Naive thymus-derived CD4-positive, alpha-beta T cell (primary cell): ENCODE measurements at regions not wholly inside any gene's neighbourhood (a gene's known extent, or its start where the extent isn't known, plus 50 kb on each side); places are given as distances from the start of the nearest gene placed in this dataset.

ENCODE experiments used
- ATAC-seq: fragments of 150-1000 bp; cut with Tn5 transposase; 2 replicates; pipeline ENCODE4 v1.10.0; 2021; ENCODE audit warnings: mild to moderate bottlenecking, moderate library complexity
- CTCF ChIA-PET: fragments of 350-600 bp; sonication (Branson Sonifier 250); formaldehyde crosslinking; loops from one replicate; lab custom pipeline; 2021; ENCODE audit warnings: antibody characterized with exemption; lab: Charles Lee
- POLR2A ChIA-PET: fragments of 350-600 bp; sonication (Branson Sonifier 250); formaldehyde crosslinking; loops from one replicate; lab custom pipeline; 2021; ENCODE audit warnings: antibody characterized with exemption, inconsistent platforms; lab: Charles Lee
- DNase-seq, 9 donors: peaks; one replicate each; pipeline versions ENCODE4 v3.0.0 to v3.0.0-alpha.2; 2020 to 2022; ENCODE audit warnings: mixed read lengths in 1 of 9
- H3K27ac ChIP-seq: one replicate; pipeline ENCODE4 v1.7.0; 2013; ENCODE audit warnings: mild to moderate bottlenecking, low read depth, low read length, moderate library complexity
- H3K27me3 ChIP-seq, 2 donors: one replicate each; pipeline ENCODE4 v1.7.0; 2013; ENCODE audit warnings: low read length in 2 of 2, mild to moderate bottlenecking in 2 of 2, moderate library complexity in 2 of 2; ENCODE audit not compliant: control insufficient read depth in 2 of 2, insufficient read depth in 2 of 2
- H3K36me3 ChIP-seq, 3 experiments: 1 replicate in 2 of 3; 2 replicates in 1 of 3; pipeline ENCODE4 v1.7.0; 2013; ENCODE audit warnings: low read length in 3 of 3, mild to moderate bottlenecking in 3 of 3, moderate library complexity in 1 of 3; ENCODE audit not compliant: insufficient read depth in 3 of 3, control insufficient read depth in 2 of 3
- H3K4me1 ChIP-seq, 2 donors: one replicate each; pipeline ENCODE4 v1.7.0; 2013; ENCODE audit warnings: low read length in 2 of 2, mild to moderate bottlenecking in 2 of 2, moderate library complexity in 1 of 2; ENCODE audit not compliant: control insufficient read depth in 2 of 2, insufficient read depth in 2 of 2
- H3K4me3 ChIP-seq: 2 replicates; pipeline ENCODE4 v1.7.0; 2013; ENCODE audit warnings: mild to moderate bottlenecking, low read length
- H3K9me3 ChIP-seq, 3 experiments: 1 replicate in 2 of 3; 2 replicates in 1 of 3; pipeline ENCODE4 v1.7.0; 2013; ENCODE audit warnings: low read length in 3 of 3; ENCODE audit not compliant: control insufficient read depth in 2 of 3
- H3K27ac Mint-ChIP-seq, 9 donors: one replicate each; pipeline ENCODE4 v1.8.0; 2020 to 2022; ENCODE audit warnings: mixed read lengths in 9 of 9, mild to moderate bottlenecking in 8 of 9, moderate library complexity in 5 of 9, inconsistent platforms in 2 of 9
- H3K27me3 Mint-ChIP-seq, 5 donors: one replicate each; pipeline ENCODE4 v1.8.0; 2021 to 2022; ENCODE audit warnings: mixed read lengths in 5 of 5, mild to moderate bottlenecking in 1 of 5
- H3K36me3 Mint-ChIP-seq, 5 donors: one replicate each; pipeline ENCODE4 v1.8.0; 2020 to 2022; ENCODE audit warnings: mixed read lengths in 5 of 5, mild to moderate bottlenecking in 3 of 5, inconsistent platforms in 1 of 5
- H3K4me1 Mint-ChIP-seq, 7 donors: one replicate each; pipeline ENCODE4 v1.8.0; 2020 to 2022; ENCODE audit warnings: mixed read lengths in 7 of 7, mild to moderate bottlenecking in 3 of 7, inconsistent platforms in 1 of 7
- H3K4me3 Mint-ChIP-seq, 10 donors: one replicate each; pipeline ENCODE4 v1.8.0; 2020 to 2022; ENCODE audit warnings: mild to moderate bottlenecking in 10 of 10, mixed read lengths in 10 of 10, moderate library complexity in 6 of 10, inconsistent platforms in 2 of 10
- H3K9me3 Mint-ChIP-seq, 11 donors: one replicate each; pipeline ENCODE4 v1.8.0; 2020 to 2022; ENCODE audit warnings: mixed read lengths in 11 of 11, mild to moderate bottlenecking in 4 of 11, inconsistent platforms in 1 of 11, moderate library complexity in 1 of 11
- intact Hi-C, 2 donors: fragments of 100-400 bp; cut with micrococcal nuclease; formaldehyde crosslinking; loops; one replicate each; pipeline ENCODE4 v1.15.1; 2023

DNA sequence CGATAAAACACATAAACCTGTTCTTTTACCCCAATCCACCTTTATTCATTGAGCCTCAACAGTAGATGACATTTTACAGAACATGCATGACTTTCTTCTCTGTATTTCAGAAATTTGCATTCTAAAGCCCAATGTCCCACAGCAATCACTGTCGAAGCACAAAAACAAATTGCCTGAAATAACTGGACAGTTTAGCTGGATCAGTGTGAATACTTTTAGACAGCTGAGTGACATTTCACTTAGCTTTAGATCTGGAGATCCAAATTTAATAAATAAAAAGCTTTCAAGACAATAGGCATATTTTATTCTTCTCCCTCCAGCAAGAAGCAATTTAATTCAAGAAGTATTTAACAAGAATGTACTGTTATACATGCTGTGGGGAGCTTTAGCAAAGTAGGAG, 109.1 kb upstream of the FSCB start:
- no peak for DNase-seq
- H3K9me3 Mint-ChIP-seq, result peaks cover 0 to 2% (median 0%) of the 10 kb centered on the region in 11 donors
- no peak overlapping the region for H3K27ac ChIP-seq
- intact Hi-C loops, result no loop called here
- no peaks in the 10 kb centered on the region for H3K4me1 Mint-ChIP-seq
- H3K4me3 ChIP-seq, result no peak overlapping the region
- no peaks in the 10 kb centered on the region for H3K9me3 ChIP-seq
- H3K36me3 Mint-ChIP-seq, result no peaks in the 10 kb centered on the region
- H3K4me3 Mint-ChIP-seq, result no peak overlapping the region
- ATAC-seq, result no peak
- H3K27me3 ChIP-seq, result no peaks in the 10 kb centered on the region
- H3K4me1 ChIP-seq, result no peaks in the 10 kb centered on the region
- H3K27me3 Mint-ChIP-seq, result peaks cover 0 to 17% (median 3%) of the 10 kb centered on the region in 5 donors
- POLR2A ChIA-PET, result no interaction called here
- H3K36me3 ChIP-seq, result no peaks in the 10 kb centered on the region
- CTCF ChIA-PET, result no interaction called here
- no peak overlapping the region for H3K27ac Mint-ChIP-seq

GRCh38 chr14:44613061-44613712, 106.1 kb upstream of the FSCB start:
- ATAC-seq, result no peak

GRCh38 chr14:44612002-44612401, 104.9 kb upstream of the FSCB start:
- Mint-ChIP-seq H3K36me3 (no peaks in the 10 kb centered on the region), H3K27me3 (peaks cover 0 to 4% (median 3%) of the 10 kb centered on the region in 5 donors), H3K4me3 (no peak overlapping the region), H3K4me1 (no peaks in the 10 kb centered on the region), H3K9me3 (peaks cover 0 to 3% (median 0%) of the 10 kb centered on the region in 11 donors), H3K27ac (no peak overlapping the region)
- no peak overlapping the region for H3K27ac ChIP-seq
- no peaks in the 10 kb centered on the region for H3K36me3 ChIP-seq
- CTCF ChIA-PET, result no interaction called here
- intact Hi-C loops, result no loop called here
- DNase-seq, result no peak
- no peaks in the 10 kb centered on the region for H3K4me1 ChIP-seq
- H3K9me3 ChIP-seq, result no peaks in the 10 kb centered on the region
- POLR2A ChIA-PET, result no interaction called here
- no peaks in the 10 kb centered on the region for H3K27me3 ChIP-seq
- H3K4me3 ChIP-seq, result no peak overlapping the region
- ATAC-seq, result no peak

More at GRCh38 chr14:44613061-44613712, 106.1 kb upstream of the FSCB start:
- Histone ChIP-seq H3K36me3 (no peaks in the 10 kb centered on the region), H3K4me3 (no peak overlapping the region), H3K27me3 (no peaks in the 10 kb centered on the region), H3K27ac (no peak overlapping the region), H3K9me3 (no peaks in the 10 kb centered on the region), H3K4me1 (no peaks in the 10 kb centered on the region)
- POLR2A ChIA-PET, result no interaction called here
- H3K4me3 Mint-ChIP-seq, result no peak overlapping the region
- no peaks in the 10 kb centered on the region for H3K4me1 Mint-ChIP-seq
- intact Hi-C loops, result no loop called here
- H3K36me3 Mint-ChIP-seq, result no peaks in the 10 kb centered on the region
- CTCF ChIA-PET, result no interaction called here
- DNase-seq, result no peak
- H3K27ac Mint-ChIP-seq, result no peak overlapping the region
- peaks cover 0 to 10% (median 0%) of the 10 kb centered on the region in 5 donors for H3K27me3 Mint-ChIP-seq
- H3K9me3 Mint-ChIP-seq, result peaks cover 0 to 3% (median 0%) of the 10 kb centered on the region in 11 donors

DNA sequence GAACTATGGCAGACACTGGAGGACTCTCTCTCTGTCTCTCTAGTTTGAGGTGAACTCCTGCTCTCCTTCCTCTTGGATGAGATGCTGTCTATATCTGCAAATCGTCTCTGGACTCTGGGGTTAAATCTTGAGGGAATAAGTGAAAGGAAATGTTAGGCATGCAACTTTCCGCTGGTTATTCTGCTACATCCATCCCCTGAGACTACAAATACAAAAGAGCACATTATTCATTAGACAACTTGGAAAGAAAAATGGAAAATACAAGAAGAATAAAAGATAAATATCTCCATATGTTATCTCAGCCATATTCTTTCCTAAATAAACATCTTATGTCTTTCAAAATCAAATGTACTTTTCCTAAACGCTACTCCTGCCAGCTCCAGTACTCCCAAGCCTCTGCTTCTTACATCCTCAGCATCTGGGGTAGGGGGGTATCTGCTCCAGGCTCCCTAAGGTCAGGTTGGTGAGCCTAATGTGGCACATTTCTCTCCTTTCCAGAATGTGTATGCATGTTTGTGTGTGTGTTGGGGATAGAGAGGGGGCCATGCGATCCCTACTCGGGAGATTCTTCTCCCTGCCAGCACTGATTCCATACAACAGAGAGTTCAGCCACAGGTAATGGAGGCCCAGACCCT, 102.9 kb upstream of the FSCB start:
- H3K27me3 Mint-ChIP-seq, result peaks cover 0 to 4% (median 4%) of the 10 kb centered on the region in 5 donors
- DNase-seq (no peak), ATAC-seq (no peak)
- H3K4me3 ChIP-seq, result no peak overlapping the region
- no peak overlapping the region for H3K27ac ChIP-seq
- no peaks in the 10 kb centered on the region for H3K36me3 ChIP-seq
- H3K27me3 ChIP-seq, result no peaks in the 10 kb centered on the region
- H3K27ac Mint-ChIP-seq, result no peak overlapping the region
- peaks cover 0 to 9% (median under 1%) of the 10 kb centered on the region in 11 donors for H3K9me3 Mint-ChIP-seq
- intact Hi-C loops, result no loop called here
- POLR2A ChIA-PET, result no interaction called here
- no peaks in the 10 kb centered on the region for H3K9me3 ChIP-seq
- CTCF ChIA-PET, result no interaction called here
- H3K36me3 Mint-ChIP-seq, result no peaks in the 10 kb centered on the region
- H3K4me1 ChIP-seq, result no peaks in the 10 kb centered on the region
- no peak overlapping the region for H3K4me3 Mint-ChIP-seq
- no peaks in the 10 kb centered on the region for H3K4me1 Mint-ChIP-seq

GRCh38 chr14:44609201-44609600, 102.1 kb upstream of the FSCB start:
- Histone ChIP-seq H3K27me3 (no peaks in the 10 kb centered on the region), H3K4me1 (no peaks in the 10 kb centered on the region), H3K4me3 (no peak overlapping the region), H3K9me3 (no peaks in the 10 kb centered on the region), H3K27ac (no peak overlapping the region), H3K36me3 (no peaks in the 10 kb centered on the region)
- Mint-ChIP-seq H3K27ac (no peak overlapping the region), H3K4me3 (no peak overlapping the region), H3K27me3 (peaks cover 0 to 4% (median 4%) of the 10 kb centered on the region in 5 donors), H3K9me3 (peaks cover 0 to 9% (median 0%) of the 10 kb centered on the region in 11 donors), H3K4me1 (no peaks in the 10 kb centered on the region), H3K36me3 (no peaks in the 10 kb centered on the region)
- intact Hi-C loops, result no loop called here
- CTCF ChIA-PET, result no interaction called here
- DNase-seq (no peak), ATAC-seq (no peak)
- POLR2A ChIA-PET, result no interaction called here

DNA sequence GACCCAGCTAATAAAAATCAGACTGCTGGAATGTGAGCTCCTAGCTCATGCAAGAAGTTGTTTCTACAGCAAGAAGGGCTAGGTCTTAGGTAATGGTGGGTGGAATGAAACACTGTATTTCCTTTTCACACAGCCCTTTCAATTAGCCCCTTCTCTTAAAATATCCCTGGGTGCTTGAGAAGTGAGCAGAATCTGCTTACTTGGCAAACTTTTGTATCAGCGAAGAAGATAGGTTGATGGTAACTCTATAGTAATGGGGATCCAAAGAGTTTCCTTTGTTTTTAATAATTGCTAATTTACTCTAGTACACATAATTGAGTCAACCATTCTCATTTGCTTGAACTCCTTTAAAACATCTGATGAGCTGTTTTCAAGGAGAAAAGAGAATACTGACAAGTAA, 100.6 kb upstream of the FSCB start:
- no peak overlapping the region for H3K4me3 Mint-ChIP-seq
- Histone ChIP-seq H3K9me3 (no peaks in the 10 kb centered on the region), H3K27ac (no peak overlapping the region), H3K4me3 (no peak overlapping the region), H3K4me1 (no peaks in the 10 kb centered on the region), H3K36me3 (no peaks in the 10 kb centered on the region), H3K27me3 (no peaks in the 10 kb centered on the region)
- DNase-seq (no peak), ATAC-seq (no peak)
- H3K27ac Mint-ChIP-seq, result no peak overlapping the region
- intact Hi-C loops, result no loop called here
- peaks cover 0 to 4% (median 4%) of the 10 kb centered on the region in 5 donors for H3K27me3 Mint-ChIP-seq
- no peaks in the 10 kb centered on the region for H3K36me3 Mint-ChIP-seq
- peaks cover 0 to 9% (median 2%) of the 10 kb centered on the region in 11 donors for H3K9me3 Mint-ChIP-seq
- H3K4me1 Mint-ChIP-seq, result no peaks in the 10 kb centered on the region
- CTCF ChIA-PET, result no interaction called here
- POLR2A ChIA-PET, result no interaction called here

DNA sequence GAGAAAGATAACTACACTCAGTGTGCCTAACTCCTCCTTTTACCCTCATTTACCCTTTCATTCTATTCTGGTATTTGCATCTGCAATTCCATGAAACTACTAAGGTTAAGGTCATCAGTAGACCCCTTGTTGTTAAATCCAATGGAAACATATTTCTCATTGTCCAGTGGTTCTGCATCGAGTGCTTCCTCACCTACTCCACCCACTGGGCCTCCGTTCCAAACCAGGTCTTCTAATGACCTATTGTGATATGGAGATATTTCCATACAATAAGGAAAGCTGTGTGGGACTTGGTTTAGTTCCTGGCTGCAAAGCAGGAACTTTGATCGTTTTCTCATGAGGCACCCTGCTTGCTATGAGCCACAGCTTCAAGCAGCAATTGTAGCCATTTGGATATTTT, 99.5 kb upstream of the FSCB start:
- Histone ChIP-seq H3K9me3 (no peaks in the 10 kb centered on the region), H3K4me1 (no peaks in the 10 kb centered on the region), H3K27ac (no peak overlapping the region), H3K36me3 (no peaks in the 10 kb centered on the region), H3K27me3 (no peaks in the 10 kb centered on the region), H3K4me3 (no peak overlapping the region)
- no peaks in the 10 kb centered on the region for H3K36me3 Mint-ChIP-seq
- no peaks in the 10 kb centered on the region for H3K4me1 Mint-ChIP-seq
- CTCF ChIA-PET, result no interaction called here
- no peak overlapping the region for H3K4me3 Mint-ChIP-seq
- intact Hi-C loops, result no loop called here
- no peak for DNase-seq
- no peak for ATAC-seq
- POLR2A ChIA-PET, result no interaction called here
- H3K9me3 Mint-ChIP-seq, result peaks cover 0 to 9% (median 2%) of the 10 kb centered on the region in 11 donors
- no peak overlapping the region for H3K27ac Mint-ChIP-seq
- peaks cover 0 to 4% (median 4%) of the 10 kb centered on the region in 5 donors for H3K27me3 Mint-ChIP-seq
